Motor neuron (in vitro differentiated cells): ENCODE measurements at regions not wholly inside any gene's neighbourhood (a gene's known extent, or its start where the extent isn't known, plus 50 kb on each side); places are given as distances from the start of the nearest gene placed in this dataset.

Experiments used
- ATAC-seq, 8 experiments: fragments of 200-7000 bp; cut with Tn5 transposase; replicated peaks in 6 of 8; 2 replicates each; pipeline ENCODE4 v1.8.0; 2021; ENCODE audit warnings: mild to moderate bottlenecking in 8 of 8, moderate library complexity in 8 of 8
- H3K27ac ChIP-seq, 2 donors: fragments of 250-450 bp; sonication (Bioruptor Pico); 2 replicates each; pipeline ENCODE4 v1.9.0; 2021; ENCODE audit warnings: antibody characterized with exemption in 2 of 2, mild to moderate bottlenecking in 2 of 2, moderate library complexity in 1 of 2
- H3K4me1 ChIP-seq, 2 donors: fragments of 250-450 bp; sonication (Bioruptor Pico); replicated peaks in 1 of 2; 2 replicates each; pipeline ENCODE4 v1.6.1; 2021; ENCODE audit warnings: antibody characterized with exemption in 2 of 2, mild to moderate bottlenecking in 2 of 2, moderate library complexity in 1 of 2
- H3K4me3 ChIP-seq, 5 donors: fragments of 250-450 bp; sonication (Bioruptor Pico); 2 replicates each; pipeline ENCODE4 v1.9.0; 2021; ENCODE audit warnings: antibody characterized with exemption in 5 of 5, mild to moderate bottlenecking in 5 of 5, moderate library complexity in 4 of 5
- WGBS, 10 experiments: fragments of 450-650 bp; shearing (Covaris generic); methylation state at CpG; one replicate each; pipeline ENCODE4 v1.0.0; 2022; 5-methylcytosine and 5-hydroxymethylcytosine counted together
- in situ Hi-C, 9 experiments: fragments of 400-800 bp; cut with MboI; loops; one replicate each; pipeline ENCODE4 v1.15.0; 2021; ENCODE audit warnings: low sequenced_read_pairs in 9 of 9, low pct_unique_long_range_greater_than_20kb in 2 of 9; ENCODE audit not compliant: unreplicated experiment in 9 of 9

GRCh38 chr4:102427371-102427998 is 73.7 kb upstream of the NFKB1 start:
- in situ Hi-C loops, result loop anchor here in 4 of 9 experiments (5.0 to 25.0 kb wide), 3 partner anchors 80 to 660 kb away; partner anchors contain the start of genes SLC9B1 (in 3 of the 4), BDH2 (in 1 of the 4), SLC39A8 (in 1 of the 4) and SLC9B2 (in 1 of the 4)
- H3K4me1 ChIP-seq, result no peaks in the 10 kb centered on the region
- 72 to 100% (median 95%) methylated on average over 1 to 3 of the region's 3 CpGs; no CpG with 5 or more reads in 2 of the 10 experiments for WGBS, 10 experiments
- ATAC-seq, result no peak
- no peak overlapping the region for H3K27ac ChIP-seq
- H3K4me3 ChIP-seq, result no peak overlapping the region

GRCh38 chr4:102428122-102428521 is 73.0 kb upstream of the NFKB1 start:
- in situ Hi-C loops, result loop anchor here in 4 of 9 experiments (5.0 to 25.0 kb wide), 3 partner anchors 81 to 659 kb away; partner anchors contain the start of genes SLC9B1 (in 3 of the 4), BDH2 (in 1 of the 4), SLC39A8 (in 1 of the 4) and SLC9B2 (in 1 of the 4)

GRCh38 chr4:102429553-102429952 is 71.6 kb upstream of the NFKB1 start:
- in situ Hi-C loops, result loop anchor here in 4 of 9 experiments (5.0 to 25.0 kb wide), 3 partner anchors 82 to 658 kb away; partner anchors contain the start of genes SLC9B1 (in 3 of the 4), BDH2 (in 1 of the 4), SLC39A8 (in 1 of the 4) and SLC9B2 (in 1 of the 4)
- Histone ChIP-seq H3K4me3 (no peak overlapping the region), H3K4me1 (no peaks in the 10 kb centered on the region), H3K27ac (no peak overlapping the region)
- ATAC-seq, result peak in 2 of 8 experiments; percentile 51 to 65
- WGBS, 10 experiments, result 83 to 100% (median 95%) methylated on average over 1 to 7 of the region's 7 CpGs; no CpG with 5 or more reads in 1 of the 10 experiments

More at GRCh38 chr4:102428122-102428521, 73.0 kb upstream of the NFKB1 start:
- no peak overlapping the region for H3K4me3 ChIP-seq
- H3K4me1 ChIP-seq, result no peaks in the 10 kb centered on the region
- ATAC-seq, result no peak
- WGBS, 10 experiments, result 82 to 100% (median 97%) methylated on average over 1 to 4 of the region's 4 CpGs
- no peak overlapping the region for H3K27ac ChIP-seq

GRCh38 chr4:102430461-102430910 is 70.7 kb upstream of the NFKB1 start:
- 0 to 60% (median 6%) methylated on average over 1 to 2 of the region's 2 CpGs; no CpG with 5 or more reads in 2 of the 10 experiments for WGBS, 10 experiments
- ATAC-seq, result peak in 5 of 8 experiments; percentile 10 to 20 (median 16)

GRCh38 chr4:102431608-102431961 is 69.6 kb upstream of the NFKB1 start:
- in situ Hi-C loops, result loop anchor here in 4 of 9 experiments (10.0 to 25.0 kb wide), 3 partner anchors 573 to 656 kb away; partner anchors contain the start of genes SLC9B1 (in 3 of the 4), BDH2 (in 1 of the 4) and SLC9B2 (in 1 of the 4)
- Histone ChIP-seq H3K4me1 (no peaks in the 10 kb centered on the region), H3K4me3 (peak overlapping the region; percentile 46 to 89 (median 66))

More at GRCh38 chr4:102430461-102430910, 70.7 kb upstream of the NFKB1 start:
- Histone ChIP-seq H3K4me3 (peak overlapping the region; percentile 46 to 89 (median 66)), H3K27ac (no peak overlapping the region), H3K4me1 (no peaks in the 10 kb centered on the region)
- in situ Hi-C loops, result loop anchor here in 4 of 9 experiments (10.0 to 25.0 kb wide), 3 partner anchors 574 to 657 kb away; partner anchors contain the start of genes SLC9B1 (in 3 of the 4), BDH2 (in 1 of the 4) and SLC9B2 (in 1 of the 4)

GRCh38 chr4:102437111-102437510 is 64.0 kb upstream of the NFKB1 start:
- in situ Hi-C loops, result loop anchor here in 4 of 9 experiments (10.0 to 25.0 kb wide), 3 partner anchors 568 to 650 kb away; partner anchors contain the start of genes SLC9B1 (in 3 of the 4), BDH2 (in 1 of the 4) and SLC9B2 (in 1 of the 4)
- Histone ChIP-seq H3K4me1 (peaks cover 4 to 14% of the 10 kb centered on the region in 2 donors), H3K4me3 (no peak overlapping the region), H3K27ac (no peak overlapping the region)
- 75 to 100% (median 80%) methylated on average over 1 to 3 of the region's 3 CpGs; no CpG with 5 or more reads in 5 of the 10 experiments for WGBS, 10 experiments
- no peak for ATAC-seq

More at GRCh38 chr4:102431608-102431961, 69.6 kb upstream of the NFKB1 start:
- ATAC-seq, result no peak
- no peak overlapping the region for H3K27ac ChIP-seq

GRCh38 chr4:102438396-102439235 is 62.5 kb upstream of the NFKB1 start:
- H3K27ac ChIP-seq, result no peak overlapping the region
- peaks cover 4 to 14% of the 10 kb centered on the region in 2 donors for H3K4me1 ChIP-seq
- in situ Hi-C loops, result loop anchor here in 4 of 9 experiments (10.0 to 25.0 kb wide), 3 partner anchors 566 to 649 kb away; partner anchors contain the start of genes SLC9B1 (in 3 of the 4), BDH2 (in 1 of the 4) and SLC9B2 (in 1 of the 4)
- no peak overlapping the region for H3K4me3 ChIP-seq
- ATAC-seq, result peak; percentile 47 to 91 (median 72)
- 0 to 100% (median 69%) methylated on average over 1 to 4 of the region's 4 CpGs; no CpG with 5 or more reads in 2 of the 10 experiments for WGBS, 10 experiments

- peak; percentile 61 to 86 (median 72) for ATAC-seq
- H3K4me3 ChIP-seq, result no peak overlapping the region
- in situ Hi-C loops, result loop anchor here in 4 of 9 experiments (10.0 to 25.0 kb wide), 3 partner anchors 566 to 648 kb away; partner anchors contain the start of genes SLC9B1 (in 3 of the 4), BDH2 (in 1 of the 4) and SLC9B2 (in 1 of the 4)
- WGBS, 10 experiments, result 4 to 100% (median 47%) methylated on average over 1 to 3 of the region's 3 CpGs
- peak overlapping the region in 1 of 2 donors; percentile 25 for H3K27ac ChIP-seq
- H3K4me1 ChIP-seq, result peaks cover 4 to 14% of the 10 kb centered on the region in 2 donors
These were observed 61.9 kb upstream of the NFKB1 start for GRCh38 chr4:102439236-102439614.

- H3K4me1 ChIP-seq, result peaks cover 4 to 14% of the 10 kb centered on the region in 2 donors
- no peak overlapping the region for H3K4me3 ChIP-seq
- in situ Hi-C loops, result loop anchor here in 5 of 9 experiments (10.0 to 25.0 kb wide), 3 partner anchors 565 to 647 kb away; partner anchors contain the start of genes SLC9B1 (in 3 of the 5), BDH2 (in 1 of the 5) and SLC9B2 (in 1 of the 5)
- no peak overlapping the region for H3K27ac ChIP-seq
- ATAC-seq, result peak; percentile 67 to 88 (median 84)
These were observed 61.3 kb upstream of the NFKB1 start for GRCh38 chr4:102439812-102440211.

GRCh38 chr4:102440498-102440897 is 60.7 kb upstream of the NFKB1 start:
- WGBS, 10 experiments, result 43 to 100% (median 92%) methylated on average over 1 of the region's 1 CpG; no CpG with 5 or more reads in 1 of the 10 experiments
- no peak for ATAC-seq
- Histone ChIP-seq H3K4me1 (peaks cover 4 to 14% of the 10 kb centered on the region in 2 donors), H3K4me3 (no peak overlapping the region), H3K27ac (no peak overlapping the region)
- in situ Hi-C loops, result loop anchor here in 4 of 9 experiments (10.0 to 25.0 kb wide), 3 partner anchors 564 to 647 kb away; partner anchors contain the start of genes SLC9B1 (in 3 of the 4), BDH2 (in 1 of the 4) and SLC9B2 (in 1 of the 4)

- Histone ChIP-seq H3K4me1 (peaks cover 4 to 14% of the 10 kb centered on the region in 2 donors), H3K27ac (no peak overlapping the region), H3K4me3 (no peak overlapping the region)
- no peak for ATAC-seq
- WGBS, 10 experiments, result 47 to 100% (median 77%) methylated on average over 1 to 8 of the region's 8 CpGs; no CpG with 5 or more reads in 1 of the 10 experiments
- in situ Hi-C loops, result loop anchor here in 4 of 9 experiments (10.0 to 25.0 kb wide), 3 partner anchors 563 to 645 kb away; partner anchors contain the start of genes SLC9B1 (in 3 of the 4), BDH2 (in 1 of the 4) and SLC9B2 (in 1 of the 4)
These were observed 58.9 kb upstream of the NFKB1 start for GRCh38 chr4:102441978-102442911.
